Uterus (tissue), 2 donors: ENCODE measurements at regions not wholly inside any gene's neighbourhood (a gene's known extent, or its start where the extent isn't known, plus 50 kb on each side); places are given as distances from the start of the nearest gene placed in this dataset.

Experiments used
- POLR2A ChIP-seq, 2 donors: fragments of 450-650 bp; IDR thresholded peaks; one replicate each; pipeline ENCODE4 v1.6.1; 2016; ENCODE audit warnings: antibody characterized with exemption in 2 of 2, mild to moderate bottlenecking in 1 of 2, moderate library complexity in 1 of 2
- TF ChIP-seq, protein P1 (sequence below), 4 experiments: fragments of 200-600 bp in 2 of 4; fragments of 450-650 bp in 2 of 4; sonication (generic) in 2 of 4; IDR thresholded peaks; one replicate each; pipeline ENCODE4 v1.5.1; 2016 to 2019; ENCODE audit warnings: antibody characterized with exemption in 4 of 4, mild to moderate bottlenecking in 2 of 4, moderate library complexity in 1 of 4

DNA sequence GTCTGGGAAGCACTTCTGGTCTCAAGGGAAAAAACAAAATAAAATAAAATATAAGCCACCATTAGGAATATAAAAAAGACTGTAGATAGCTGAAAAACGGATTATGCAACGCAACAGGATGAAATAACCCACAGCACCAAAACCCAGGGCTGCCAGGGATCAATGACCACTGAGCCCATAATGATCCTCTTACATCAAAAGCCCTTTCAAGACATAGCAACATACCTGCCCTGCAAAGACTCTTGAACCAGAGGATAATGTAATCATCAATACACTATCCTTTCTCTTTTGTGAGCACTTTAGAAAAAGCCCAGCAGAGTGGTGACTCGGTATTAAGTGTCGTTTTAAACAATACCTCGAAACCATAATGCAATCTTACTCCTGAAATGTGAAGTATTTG is 235.0 kb upstream of the SOX21 start:
- TF ChIP-seq, protein P1, sequence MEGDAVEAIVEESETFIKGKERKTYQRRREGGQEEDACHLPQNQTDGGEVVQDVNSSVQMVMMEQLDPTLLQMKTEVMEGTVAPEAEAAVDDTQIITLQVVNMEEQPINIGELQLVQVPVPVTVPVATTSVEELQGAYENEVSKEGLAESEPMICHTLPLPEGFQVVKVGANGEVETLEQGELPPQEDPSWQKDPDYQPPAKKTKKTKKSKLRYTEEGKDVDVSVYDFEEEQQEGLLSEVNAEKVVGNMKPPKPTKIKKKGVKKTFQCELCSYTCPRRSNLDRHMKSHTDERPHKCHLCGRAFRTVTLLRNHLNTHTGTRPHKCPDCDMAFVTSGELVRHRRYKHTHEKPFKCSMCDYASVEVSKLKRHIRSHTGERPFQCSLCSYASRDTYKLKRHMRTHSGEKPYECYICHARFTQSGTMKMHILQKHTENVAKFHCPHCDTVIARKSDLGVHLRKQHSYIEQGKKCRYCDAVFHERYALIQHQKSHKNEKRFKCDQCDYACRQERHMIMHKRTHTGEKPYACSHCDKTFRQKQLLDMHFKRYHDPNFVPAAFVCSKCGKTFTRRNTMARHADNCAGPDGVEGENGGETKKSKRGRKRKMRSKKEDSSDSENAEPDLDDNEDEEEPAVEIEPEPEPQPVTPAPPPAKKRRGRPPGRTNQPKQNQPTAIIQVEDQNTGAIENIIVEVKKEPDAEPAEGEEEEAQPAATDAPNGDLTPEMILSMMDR (IDR thresholded peaks at IDR 0.05): no peak
- no peak for TF ChIP-seq POLR2A (IDR thresholded peaks at IDR 0.05)
